HL-60/S4 treated with phorbol 12-myristate 13-acetate at 8.2 ng/mL for 4 days and 3 days (cell line): ENCODE measurements at regions not wholly inside any gene's neighbourhood (a gene's known extent, or its start where the extent isn't known, plus 50 kb on each side); places are given as distances from the start of the nearest gene placed in this dataset.

Experiments
- in situ Hi-C: fragments of 300-500 bp; cut with MboI; formaldehyde crosslinking; loops from 2 replicates; pipeline ENCODE4 v1.15.0; 2022; ENCODE audit warnings: low sequenced_read_pairs

DNA sequence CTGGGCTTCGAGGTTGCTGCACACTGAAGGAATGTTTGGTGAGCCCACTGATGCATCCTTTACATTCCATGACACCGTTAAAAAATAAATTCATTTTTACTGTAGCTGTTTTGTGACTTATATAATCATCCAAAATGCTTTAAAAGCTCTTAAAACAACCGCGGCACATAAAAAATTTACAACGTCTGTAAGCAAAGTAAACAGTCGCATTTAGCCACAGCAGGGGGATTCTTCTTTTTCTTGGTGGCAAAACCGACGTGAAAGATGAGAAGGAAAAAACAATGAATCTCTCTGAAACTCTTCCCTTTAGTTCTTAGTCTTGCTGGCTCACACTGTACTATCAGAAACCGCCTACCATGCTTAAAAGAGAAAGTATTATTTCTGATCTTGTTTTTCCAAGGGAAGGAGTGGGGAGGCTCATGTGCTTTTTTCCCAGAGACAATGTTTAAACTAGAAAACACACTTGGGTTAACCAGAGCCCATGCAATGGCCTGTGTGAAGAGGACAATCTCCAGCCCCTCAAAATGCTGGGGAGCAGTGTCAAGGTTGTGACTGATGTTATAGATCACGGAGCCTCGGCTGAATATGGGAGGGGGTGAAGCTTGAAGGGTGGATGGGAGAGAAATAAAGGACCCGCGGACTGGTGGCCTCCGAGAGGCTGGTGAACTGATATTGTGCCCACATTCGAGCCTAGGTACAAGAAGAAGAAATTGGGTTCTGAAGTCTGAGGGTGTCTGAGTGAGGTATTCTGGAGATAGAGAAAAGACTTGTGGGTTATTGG is 91.1 kb downstream of the IRF8 start:
- in situ Hi-C loops: loop anchor here (10.0 kb wide), 1 partner anchor 165 kb away; no protein-coding TSS in a partner anchor

DNA sequence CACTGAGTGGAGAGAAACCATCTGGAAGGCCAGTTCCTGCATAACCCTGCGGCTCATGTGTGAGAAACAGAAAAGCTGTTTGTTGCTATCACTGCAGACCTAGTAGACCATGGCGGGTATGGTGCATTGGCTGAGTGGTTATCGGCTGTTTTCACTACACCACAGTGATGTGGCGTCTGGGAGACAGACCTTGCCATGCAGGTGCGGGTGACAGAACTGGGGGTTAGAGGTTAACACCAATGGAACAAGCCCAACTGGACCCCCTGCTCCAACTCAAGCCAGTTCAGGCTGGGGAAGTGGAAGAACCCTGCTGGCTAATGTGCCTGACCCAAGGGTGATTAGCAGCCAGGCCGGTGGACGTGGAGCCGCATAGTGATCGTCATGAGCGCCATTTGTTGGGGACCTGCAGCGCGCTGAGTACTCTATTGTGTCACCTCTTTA is 91.9 kb downstream of the IRF8 start:
- in situ Hi-C loops: no loop called here

DNA sequence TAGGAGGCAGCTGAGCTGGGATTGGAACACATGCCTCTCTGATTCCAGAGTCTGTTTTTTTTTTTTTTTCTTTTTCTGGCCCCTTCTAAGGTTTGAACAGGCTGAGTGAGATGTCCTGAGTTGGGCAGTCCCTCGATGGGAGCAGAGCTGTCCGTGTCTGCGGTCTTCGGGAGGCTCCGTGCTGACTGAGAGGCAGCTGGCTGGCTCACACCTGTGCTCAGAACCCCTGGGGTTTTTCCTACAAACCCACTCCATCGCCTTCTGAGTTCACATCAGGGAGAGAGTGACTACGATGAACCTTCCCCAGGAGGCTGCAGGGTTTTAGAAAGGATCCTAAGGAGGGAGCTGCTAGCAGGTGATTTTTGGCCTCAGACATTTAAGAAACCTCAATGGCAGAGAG is 92.5 kb downstream of the IRF8 start:
- in situ Hi-C loops: no loop called here

DNA sequence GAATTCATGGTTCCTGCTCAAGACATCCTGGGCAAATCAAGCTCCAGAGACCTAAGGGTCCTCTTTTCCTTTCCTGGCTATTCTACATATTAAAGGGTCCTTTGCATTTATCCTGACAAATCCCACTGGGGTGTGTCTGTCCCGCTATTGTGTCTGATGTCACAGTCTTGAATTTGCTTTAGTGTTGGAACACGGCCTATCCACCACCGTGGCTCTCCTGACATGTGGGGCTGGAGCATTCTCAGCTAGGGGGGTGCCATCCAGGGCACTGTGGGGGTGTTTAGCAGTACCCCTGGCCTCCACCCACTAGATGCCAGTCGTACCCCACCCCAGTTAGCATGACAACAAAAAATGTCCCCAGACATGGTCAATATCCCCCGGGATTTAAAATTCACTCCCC is 92.9 kb downstream of the IRF8 start:
- in situ Hi-C loops: no loop called here

DNA sequence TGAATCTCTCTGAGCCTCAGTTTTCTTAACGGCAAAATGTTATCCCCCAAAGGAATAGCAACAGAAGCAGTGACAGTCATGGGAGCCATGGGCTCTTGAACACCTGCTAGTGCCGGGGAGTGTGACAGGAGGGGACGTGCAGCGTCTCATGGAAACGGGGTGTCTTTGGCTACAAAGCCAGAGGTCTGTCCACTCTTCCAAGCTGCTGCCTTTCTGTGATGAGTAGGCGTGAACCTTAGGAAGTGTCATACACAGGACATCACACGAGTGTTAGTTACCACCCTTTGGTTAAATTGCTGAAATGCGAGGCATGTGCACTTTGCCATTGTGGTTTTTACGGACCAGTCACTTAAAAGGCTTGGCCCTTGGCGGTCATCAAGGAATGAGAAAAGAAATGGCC is 93.4 kb downstream of the IRF8 start:
- in situ Hi-C loops: no loop called here

DNA sequence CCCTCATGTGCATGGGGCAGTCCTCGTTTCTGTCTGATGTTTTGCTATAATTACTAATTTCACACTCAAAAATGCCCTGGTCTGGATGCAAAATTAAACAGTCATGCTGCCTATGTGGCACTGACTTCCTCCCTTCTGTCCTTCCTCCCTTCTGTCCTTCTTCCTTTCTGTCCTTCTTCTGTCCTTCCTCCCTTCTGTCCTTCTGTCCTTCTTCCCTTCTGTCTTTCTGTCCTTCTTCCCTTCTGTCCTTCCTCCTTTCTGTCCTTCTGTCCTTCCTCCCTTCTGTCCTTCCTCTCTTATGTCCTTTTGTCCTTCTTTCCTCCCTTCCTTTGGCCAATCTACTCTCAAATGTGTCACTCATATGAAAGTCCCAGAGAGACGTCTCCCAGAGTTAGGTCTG is 93.8 kb downstream of the IRF8 start:
- in situ Hi-C loops: no loop called here

DNA sequence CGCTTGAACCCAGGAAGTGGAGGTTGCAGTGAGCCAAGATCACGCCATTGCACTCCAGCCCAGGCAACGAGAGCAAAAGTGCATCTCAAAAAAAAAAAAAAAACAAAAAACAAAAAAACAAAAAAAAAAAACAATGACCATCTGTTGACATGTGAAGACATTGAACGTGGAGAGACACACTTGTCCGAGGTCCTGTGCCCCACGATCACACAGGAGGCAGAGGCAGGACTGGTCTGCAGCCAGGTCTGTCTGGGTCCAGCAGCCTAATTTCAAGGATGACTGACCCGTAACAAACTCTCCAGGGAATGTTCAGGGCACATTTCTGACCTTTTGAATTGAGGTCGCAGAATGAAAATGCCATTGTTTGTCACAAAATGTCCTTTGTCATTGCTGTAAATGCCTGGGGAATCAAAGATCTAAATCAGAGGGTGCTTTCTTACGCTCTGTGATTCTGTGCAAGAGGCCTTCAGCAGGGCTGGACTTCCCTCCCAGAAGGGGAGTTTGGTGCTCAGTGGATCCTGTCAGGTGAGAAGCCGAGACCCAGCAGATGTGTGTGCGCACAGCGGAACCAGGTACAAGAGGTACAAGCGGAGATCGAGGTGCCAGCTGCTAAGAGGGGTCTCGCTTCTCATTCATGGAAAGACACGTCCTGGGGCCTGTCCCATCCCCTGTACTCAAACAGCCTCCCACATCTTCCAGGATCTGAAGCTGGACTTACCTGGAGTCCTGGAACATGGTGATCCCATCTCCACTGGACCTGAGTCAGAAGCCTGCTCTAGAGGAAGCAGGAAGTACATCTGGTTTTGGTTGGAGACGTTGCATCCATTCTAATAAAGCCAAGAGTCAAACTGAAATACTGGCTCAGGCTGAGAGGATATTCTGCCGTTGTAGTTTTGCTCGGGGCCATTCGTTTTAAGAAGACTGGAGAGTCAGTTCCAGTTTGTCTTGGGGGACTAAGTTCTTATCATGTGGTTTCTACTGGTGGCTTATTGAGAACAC is 95.8 kb downstream of the IRF8 start:
- in situ Hi-C loops: no loop called here

DNA sequence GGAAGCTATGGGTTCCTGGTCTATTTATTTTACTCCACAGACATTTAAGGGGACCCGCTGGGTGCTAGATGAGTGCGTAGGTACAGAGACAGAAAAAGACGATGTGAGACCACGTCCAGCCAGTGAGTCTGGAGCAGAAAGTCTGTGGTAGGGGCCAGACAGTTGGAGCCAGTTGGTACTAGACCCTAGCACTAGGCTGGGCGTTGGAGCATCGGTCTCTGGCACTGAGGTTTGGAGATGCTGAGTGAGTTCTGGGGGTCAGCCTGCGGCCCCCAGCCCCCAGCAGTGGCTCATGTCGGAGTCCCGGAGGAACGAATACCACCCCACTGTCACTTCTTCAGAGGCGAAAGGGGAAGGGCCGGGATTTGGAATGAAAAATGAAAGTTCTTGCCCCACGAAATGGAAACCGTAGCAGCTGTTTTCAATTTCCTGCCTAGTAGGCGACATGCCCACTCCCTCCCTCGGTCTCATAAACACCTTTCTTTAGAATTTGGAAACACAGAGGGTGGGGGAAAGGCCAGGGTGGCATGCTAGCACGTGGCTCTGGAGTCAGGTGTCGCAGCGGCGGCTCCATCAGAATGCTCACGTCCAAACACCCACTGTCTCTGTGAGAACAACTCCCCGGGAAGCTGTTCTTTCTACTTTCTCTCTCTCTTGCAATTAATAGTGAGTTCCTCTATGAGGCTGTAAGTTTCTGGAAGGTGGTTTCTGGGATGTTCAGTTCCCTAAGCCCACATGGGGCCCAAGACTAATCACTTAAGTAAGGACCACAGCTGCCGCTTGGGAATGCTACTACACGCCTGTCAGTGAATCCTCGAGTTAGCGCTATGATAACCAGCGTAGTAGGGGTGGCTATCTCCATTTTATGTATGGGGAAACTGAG is 96.8 kb downstream of the IRF8 start:
- in situ Hi-C loops: no loop called here

DNA sequence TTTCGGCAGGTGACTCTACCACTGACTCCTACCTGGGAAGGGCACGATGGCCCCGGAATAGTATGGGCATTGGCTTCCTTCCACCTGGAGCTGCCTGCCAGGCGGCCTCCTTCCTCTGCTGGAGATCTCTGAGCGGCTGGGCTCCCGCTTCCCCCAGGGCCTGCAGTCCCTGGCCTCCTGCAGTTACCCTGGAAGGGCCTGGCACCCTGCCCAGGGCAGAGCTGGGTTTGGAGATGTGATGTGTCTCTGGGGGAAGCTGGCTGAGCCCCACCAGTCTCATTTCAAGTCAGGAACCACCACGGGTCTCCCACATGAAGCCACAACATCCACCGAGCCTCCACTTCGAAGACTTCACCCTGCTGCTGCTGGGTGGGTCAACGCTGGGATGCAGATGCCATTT is 97.9 kb downstream of the IRF8 start:
- in situ Hi-C loops: no loop called here

DNA sequence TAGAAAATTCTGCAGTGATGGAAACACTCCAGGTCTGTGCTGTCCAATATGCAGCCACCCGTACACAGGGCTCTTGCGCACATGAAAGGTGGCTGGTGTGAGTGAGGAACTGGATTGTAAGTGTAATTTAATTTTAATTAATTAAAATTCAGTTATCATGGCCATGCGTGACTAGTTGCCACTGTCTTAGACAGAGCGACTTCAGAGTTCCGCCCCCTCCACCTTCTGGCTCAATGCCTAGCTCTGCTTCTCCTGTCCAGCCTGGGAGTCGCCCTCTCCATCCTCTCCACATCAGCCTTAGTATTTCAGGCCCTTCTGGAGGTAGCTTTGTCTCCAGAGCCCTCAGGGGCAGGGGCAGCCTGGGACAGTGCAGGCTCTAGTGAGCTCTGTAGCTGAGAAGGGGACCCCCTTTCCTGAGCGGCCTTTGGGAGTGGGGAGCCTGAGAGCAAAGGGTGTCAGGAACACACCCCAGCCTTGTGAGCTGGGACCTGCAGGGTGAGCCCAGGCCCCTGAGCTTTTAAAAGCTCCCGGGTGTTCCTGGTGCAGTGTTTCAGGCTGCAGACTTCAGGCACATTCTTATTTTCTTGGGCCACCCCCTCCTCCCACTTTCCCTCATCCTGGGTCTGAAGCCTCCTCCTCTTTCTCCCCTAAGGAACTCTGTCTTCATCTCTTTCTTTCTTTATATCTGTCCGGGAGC is 99.4 kb downstream of the IRF8 start:
- in situ Hi-C loops: no loop called here

DNA sequence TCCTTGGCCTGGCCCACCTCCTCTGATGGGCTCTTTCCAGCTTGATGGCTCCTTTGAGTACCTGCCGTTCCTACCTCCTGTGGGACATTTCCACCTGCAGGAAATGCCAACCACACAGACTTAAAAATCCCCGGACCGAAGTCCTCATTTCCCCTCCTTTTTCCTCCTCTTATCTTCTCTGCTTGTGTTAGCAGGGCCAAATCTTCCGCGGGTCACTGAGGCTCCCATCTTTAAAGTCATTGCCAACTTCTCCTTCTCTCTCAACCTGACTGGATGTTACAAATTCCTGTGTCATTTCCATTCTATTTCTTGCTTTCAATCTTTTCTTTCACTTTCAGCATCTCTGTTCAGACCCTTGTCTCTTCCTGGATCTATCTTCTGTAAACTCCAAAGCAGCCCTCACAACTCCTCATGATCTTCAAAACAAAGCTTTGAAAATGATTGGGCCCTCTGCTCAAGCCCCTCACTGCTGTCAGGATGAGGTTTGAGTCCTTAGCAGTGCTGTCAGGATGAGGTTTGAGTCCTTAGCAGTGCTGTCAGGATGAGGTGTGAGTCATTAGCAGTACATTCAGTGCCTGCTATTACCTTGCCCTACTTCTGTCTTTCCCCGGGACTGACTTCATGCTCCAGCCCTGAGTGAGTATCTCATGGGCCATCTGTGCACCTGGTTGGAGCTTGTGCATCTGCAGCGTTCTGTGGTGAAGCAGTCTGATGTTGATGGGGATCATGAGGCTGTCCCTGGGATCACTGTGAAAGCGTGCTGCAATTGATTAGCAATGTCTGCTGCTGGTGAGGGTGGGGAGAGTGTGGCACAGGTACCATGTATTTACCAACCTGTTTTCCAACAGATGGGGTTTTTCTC is 100.1 kb downstream of the IRF8 start:
- in situ Hi-C loops: no loop called here

DNA sequence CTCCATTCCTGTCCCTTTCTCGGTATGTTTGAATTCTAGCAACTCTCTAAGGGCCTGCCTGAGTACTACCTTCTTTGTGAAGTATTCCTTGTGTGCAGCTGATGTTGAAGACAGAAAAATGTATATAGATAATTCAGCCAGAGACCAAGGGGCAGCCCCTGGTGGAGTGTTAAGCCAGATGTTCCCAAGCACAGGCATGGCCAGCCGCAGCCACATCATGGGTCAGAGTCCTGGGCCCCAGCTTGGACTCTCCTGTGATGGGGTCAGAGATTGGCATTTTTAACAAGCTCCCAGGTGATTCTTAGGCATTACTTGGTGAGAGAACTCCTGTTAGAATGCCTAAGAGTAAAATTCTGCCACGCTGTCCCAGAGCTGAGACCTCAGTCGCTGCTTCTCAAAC is 100.8 kb downstream of the IRF8 start:
- in situ Hi-C loops: no loop called here

DNA sequence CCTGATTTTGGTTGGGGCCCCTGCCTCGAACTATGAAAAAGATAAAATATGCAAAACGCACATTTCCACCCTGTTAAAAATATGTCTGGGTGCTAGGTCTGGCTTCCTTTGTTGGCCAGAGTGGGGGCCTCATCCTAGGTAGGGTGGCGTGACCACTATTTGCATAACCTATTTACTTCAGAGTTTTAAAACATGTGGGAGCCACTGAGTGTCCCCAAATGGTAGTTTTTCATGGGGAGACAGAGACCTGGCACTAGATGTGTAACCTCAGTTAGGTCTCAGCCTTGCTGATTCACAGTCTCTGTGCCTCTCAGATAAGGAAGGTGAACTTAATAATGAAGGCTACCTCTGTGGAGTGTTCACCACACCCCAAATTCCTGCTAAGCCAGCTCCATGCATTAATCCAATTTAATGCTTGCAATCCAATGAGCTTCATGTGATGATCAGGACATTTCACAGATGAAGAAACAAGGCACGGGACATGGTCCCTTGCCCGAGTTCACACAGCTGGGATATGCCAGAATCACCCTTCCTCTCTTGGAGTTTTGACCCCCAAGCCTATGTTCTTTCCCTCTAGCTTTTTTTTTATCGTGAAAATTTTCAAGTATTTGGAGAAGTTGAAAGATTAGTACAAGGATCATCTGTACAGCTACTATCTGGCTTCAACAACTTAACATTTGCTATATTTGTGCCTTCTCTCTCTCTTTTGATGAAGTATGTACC is 103.4 kb downstream of the IRF8 start:
- in situ Hi-C loops: no loop called here

DNA sequence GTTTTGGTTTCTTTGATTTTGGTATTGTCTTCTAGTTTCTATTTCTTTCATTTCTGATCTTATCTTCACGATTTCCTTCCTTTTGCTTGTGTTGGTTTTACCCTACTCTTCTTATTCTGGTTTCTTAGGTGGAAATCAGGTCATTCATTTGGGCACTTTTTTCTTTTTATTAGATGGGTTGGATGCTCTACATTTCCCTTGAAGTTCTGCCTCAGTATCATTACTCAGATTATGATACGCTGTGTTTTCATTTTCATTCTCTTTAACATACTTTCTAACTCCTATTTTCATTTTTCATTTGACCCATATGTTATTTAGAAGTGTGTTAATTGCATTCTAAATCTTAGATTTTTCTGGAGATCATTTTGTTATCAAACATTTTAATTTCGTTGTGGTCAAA is 108.6 kb downstream of the IRF8 start:
- in situ Hi-C loops: no loop called here

DNA sequence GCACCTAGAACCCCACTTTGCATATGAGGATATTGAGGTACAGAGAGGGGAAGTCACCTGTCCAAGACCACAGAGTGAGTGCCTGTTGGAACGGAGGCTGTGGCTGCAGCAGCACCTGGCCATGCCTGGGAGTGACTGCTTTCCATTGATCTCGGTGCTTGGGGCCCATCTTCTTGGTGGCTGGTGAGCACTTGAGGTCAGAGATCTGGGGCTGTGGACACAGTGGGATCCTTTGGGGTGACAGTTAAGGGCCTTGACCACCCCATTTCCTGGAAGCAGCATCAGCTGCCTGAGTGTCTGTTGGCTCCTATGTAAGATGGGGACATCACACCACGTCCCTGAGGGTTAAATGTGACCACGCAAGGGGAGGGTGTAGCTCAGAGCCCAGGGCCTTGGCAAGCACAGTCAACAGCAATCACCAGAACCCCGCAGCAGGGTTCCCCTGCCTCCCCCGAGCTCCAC is 111.7 kb downstream of the IRF8 start:
- in situ Hi-C loops: loop anchor here (10.0 kb wide), 1 partner anchor 196 kb away; no protein-coding TSS in a partner anchor

DNA sequence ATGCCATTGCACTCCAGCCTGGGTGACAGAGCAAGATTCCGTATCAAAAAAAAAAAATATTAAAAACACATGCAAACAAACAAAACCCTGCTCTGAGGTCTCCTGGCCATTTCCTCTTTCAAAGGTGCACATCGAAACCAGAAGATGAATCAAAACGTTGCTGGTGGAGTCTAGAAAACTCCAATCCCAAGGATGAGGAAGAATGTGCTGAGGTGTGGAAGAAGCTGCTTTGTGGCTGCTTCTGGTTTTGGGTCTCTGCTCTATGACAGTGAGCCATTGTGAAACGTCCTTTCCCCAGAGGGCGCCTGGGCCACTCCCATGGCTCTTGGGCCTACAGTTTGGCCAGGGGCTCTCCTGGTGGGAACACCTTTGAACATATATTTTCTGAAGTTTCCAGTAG is 112.6 kb downstream of the IRF8 start:
- in situ Hi-C loops: loop anchor here (10.0 kb wide), 1 partner anchor 197 kb away; no protein-coding TSS in a partner anchor

DNA sequence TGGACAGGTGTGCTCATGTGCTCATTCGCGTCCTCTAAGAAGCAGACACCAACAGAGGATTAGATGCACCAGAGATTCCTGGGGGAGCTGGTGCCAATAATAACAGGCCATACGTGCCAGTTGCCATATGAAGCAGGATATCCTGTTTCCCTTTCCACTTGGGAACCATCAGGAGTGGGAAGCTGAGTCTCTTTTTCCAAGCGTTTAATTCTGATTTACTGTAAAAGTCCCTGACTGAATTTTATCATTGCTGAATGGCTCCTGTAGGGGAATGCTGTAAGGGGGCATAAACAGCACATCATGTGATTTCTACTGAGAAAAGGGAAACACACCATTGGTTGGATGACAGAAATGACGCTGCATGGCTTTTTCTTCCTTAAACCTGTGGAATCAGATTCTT is 113.3 kb downstream of the IRF8 start:
- in situ Hi-C loops: loop anchor here (10.0 kb wide), 1 partner anchor 197 kb away; no protein-coding TSS in a partner anchor

DNA sequence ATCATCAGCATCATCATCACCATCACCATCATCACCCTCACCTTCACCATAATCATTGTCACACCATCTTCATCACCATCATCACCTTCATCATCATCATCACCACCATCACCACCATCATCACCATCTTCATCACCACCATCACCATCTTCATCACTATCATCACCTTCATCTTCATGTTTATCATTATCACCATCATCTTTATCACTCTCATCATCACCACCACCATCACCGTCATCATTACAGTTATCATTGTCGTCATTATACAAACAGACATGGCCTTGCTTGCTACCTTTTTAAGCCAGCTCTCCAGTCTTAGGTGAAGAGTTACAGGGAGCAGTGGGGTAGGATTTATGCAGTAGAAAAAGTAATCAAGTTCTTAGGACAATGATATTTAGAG is 114.9 kb downstream of the IRF8 start:
- in situ Hi-C loops: loop anchor here (10.0 kb wide), 1 partner anchor 199 kb away; no protein-coding TSS in a partner anchor
